Endothelial cell of umbilical vein (primary cell): ENCODE measurements at regions not wholly inside any gene's neighbourhood (a gene's known extent, or its start where the extent isn't known, plus 50 kb on each side); places are given as distances from the start of the nearest gene placed in this dataset.

Source experiments
- BruUV-seq: library from RNA; stranded (reverse); fragments of 400-500 nt; replicated peaks from 2 replicates; lab custom pipeline; 2021; lab: Mats Ljungman, UMichigan
- CTCF ChIA-PET: fragments of 300-600, 350-600 bp; sonication (Branson Sonifier 250); formaldehyde crosslinking; loops from one replicate; lab custom pipeline; 2021; ENCODE audit warnings: antibody characterized with exemption, inconsistent platforms; lab: Charles Lee
- POLR2A ChIA-PET: fragments of 300-600, 350-600 bp; sonication (Branson Sonifier 250); formaldehyde crosslinking; loops from one replicate; lab custom pipeline; 2021; ENCODE audit warnings: antibody characterized with exemption, inconsistent platforms; lab: Charles Lee
- DNase-seq: peaks from one replicate; pipeline ENCODE4 v3.0.0-alpha.2; 2011; ENCODE audit warnings: low read depth, low spot score
- FAIRE-seq: peaks from 2 replicates; lab custom pipeline; 2011; peaks lifted over from hg19 to GRCh38; lab: Jason Lieb, UNC
- H2AFZ ChIP-seq: 2 replicates; pipeline ENCODE4 v1.6.0; 2012; ENCODE audit warnings: low read depth, low read length, control low read depth, inconsistent platforms
- H3K27ac ChIP-seq: 2 replicates; pipeline ENCODE4 v1.5.1; 2011; ENCODE audit warnings: low read depth, mild to moderate bottlenecking, control low read depth, low read length, moderate library complexity; ENCODE audit not compliant: insufficient read depth
- H3K27me3 ChIP-seq, 2 experiments: 2 replicates each; pipeline versions ENCODE4 v1.6.0 to v1.6.1; 2011; ENCODE audit warnings: low read length in 2 of 2, mixed read lengths in 1 of 2; ENCODE audit not compliant: control insufficient read depth in 2 of 2, insufficient read depth in 2 of 2
- H3K36me3 ChIP-seq, 2 experiments: 2 replicates in 1 of 2; 3 replicates in 1 of 2; pipeline ENCODE4 v1.5.1; 2011; ENCODE audit warnings: low read length in 2 of 2, mild to moderate bottlenecking in 1 of 2, moderate library complexity in 1 of 2; ENCODE audit not compliant: control insufficient read depth in 2 of 2, insufficient read depth in 2 of 2; ENCODE audit errors: extremely low read depth in 1 of 2
- H3K4me1 ChIP-seq: 3 replicates; pipeline ENCODE4 v1.5.1; 2011; ENCODE audit warnings: mild to moderate bottlenecking, low read length; ENCODE audit not compliant: control insufficient read depth, insufficient read depth; ENCODE audit errors: extremely low read depth
- H3K4me2 ChIP-seq: 2 replicates; pipeline ENCODE4 v1.6.1; 2011; ENCODE audit warnings: low read length, control low read depth, mixed read lengths; ENCODE audit not compliant: insufficient read depth
- H3K4me3 ChIP-seq, 3 experiments: fragments of 200-600 bp in 1 of 3; sonication (generic), shearing (Covaris generic) in 1 of 3; replicated peaks in 1 of 3; 2 replicates each; pipeline ENCODE4 v1.5.1; 2011 to 2016; ENCODE audit warnings: control low read depth in 3 of 3, low read length in 3 of 3, mild to moderate bottlenecking in 2 of 3, inconsistent platforms in 1 of 3, low read depth in 1 of 3, moderate library complexity in 1 of 3; ENCODE audit not compliant: insufficient read depth in 1 of 3
- H3K79me2 ChIP-seq: 2 replicates; pipeline ENCODE4 v1.6.0; 2012; ENCODE audit warnings: low read length, inconsistent platforms; ENCODE audit not compliant: control insufficient read depth, insufficient read depth
- H3K9ac ChIP-seq: replicated peaks from 2 replicates; pipeline ENCODE3; 2011; ENCODE audit warnings: low read length, control low read depth; ENCODE audit not compliant: insufficient read depth; ENCODE audit errors: extremely low read depth
- H3K9me1 ChIP-seq: replicated peaks from 3 replicates; pipeline ENCODE4 v1.6.0; 2011; ENCODE audit warnings: mild to moderate bottlenecking, low read length; ENCODE audit not compliant: control insufficient read depth, insufficient read depth; ENCODE audit errors: extremely low read depth
- H3K9me3 ChIP-seq: replicated peaks from 2 replicates; pipeline ENCODE4 v1.5.1; 2012; ENCODE audit warnings: low read length, inconsistent platforms; ENCODE audit not compliant: control insufficient read depth, insufficient read depth
- H4K20me1 ChIP-seq: replicated peaks from 2 replicates; pipeline ENCODE3; 2011; ENCODE audit warnings: mild to moderate bottlenecking, low read length; ENCODE audit not compliant: control insufficient read depth, insufficient read depth; ENCODE audit errors: extremely low read depth
- EZH2 ChIP-seq: IDR thresholded peaks from 2 replicates; pipeline ENCODE4 v1.6.1; 2012; ENCODE audit warnings: borderline replicate concordance, low read depth, mild to moderate bottlenecking, moderate library complexity, low read length, inconsistent platforms; ENCODE audit not compliant: severe bottlenecking
- FOS ChIP-seq: IDR thresholded peaks from 2 replicates; pipeline ENCODE4 v1.6.1; 2011; ENCODE audit warnings: mild to moderate bottlenecking, low read length, moderate library complexity, borderline replicate concordance; ENCODE audit not compliant: insufficient read depth
- GATA2 ChIP-seq: IDR thresholded peaks from 2 replicates; pipeline ENCODE4 v1.7.0; 2011; ENCODE audit warnings: low read depth, mild to moderate bottlenecking, moderate library complexity, mixed read lengths, low read length; ENCODE audit not compliant: insufficient read length, insufficient read depth
- JUN ChIP-seq: IDR thresholded peaks from 2 replicates; pipeline ENCODE4 v1.6.1; 2011; ENCODE audit warnings: borderline replicate concordance, low read depth; ENCODE audit not compliant: insufficient read length, insufficient read depth
- MYC ChIP-seq: IDR thresholded peaks from one replicate; pipeline ENCODE4 v1.6.1; 2011; ENCODE audit warnings: mild to moderate bottlenecking, low read depth, low read length
- POLR2A ChIP-seq: IDR thresholded peaks from 2 replicates; pipeline ENCODE4 v1.6.1; 2012; ENCODE audit warnings: low read depth, mild to moderate bottlenecking, control low read depth, low read length
- POLR2AphosphoS5 ChIP-seq: IDR thresholded peaks from 2 replicates; pipeline ENCODE4 v1.6.1; 2012; ENCODE audit warnings: low read depth, mild to moderate bottlenecking, control low read depth, low read length, moderate library complexity; ENCODE audit not compliant: insufficient read depth
- dilution Hi-C: fragments of 300-500 bp; cut with MboI; formaldehyde crosslinking; loops from one replicate; pipeline ENCODE4 v1.15.0; 2019; ENCODE audit warnings: low sequenced_read_pairs; ENCODE audit not compliant: extremely low pct_ligation_motif_present
- intact Hi-C: fragments of 100-400 bp; cut with micrococcal nuclease; formaldehyde crosslinking; loops from one replicate; pipeline ENCODE4 v1.10.0; 2022
- TF ChIP-seq, protein P1 (sequence below): IDR thresholded peaks from 2 replicates; pipeline ENCODE4 v1.6.1; 2011; ENCODE audit not compliant: insufficient read depth, insufficient read length
- TF ChIP-seq, protein P2 (sequence below), 2 donors: IDR thresholded peaks; 1 replicate in 1 of 2; 2 replicates in 1 of 2; pipeline ENCODE4 v1.5.1; 2011; ENCODE audit warnings: low read length in 2 of 2, mild to moderate bottlenecking in 2 of 2, moderate library complexity in 2 of 2, control low read depth in 1 of 2, inconsistent platforms in 1 of 2, low read depth in 1 of 2; ENCODE audit not compliant: insufficient read depth in 1 of 2; ENCODE audit errors: extremely low read depth in 1 of 2

DNA sequence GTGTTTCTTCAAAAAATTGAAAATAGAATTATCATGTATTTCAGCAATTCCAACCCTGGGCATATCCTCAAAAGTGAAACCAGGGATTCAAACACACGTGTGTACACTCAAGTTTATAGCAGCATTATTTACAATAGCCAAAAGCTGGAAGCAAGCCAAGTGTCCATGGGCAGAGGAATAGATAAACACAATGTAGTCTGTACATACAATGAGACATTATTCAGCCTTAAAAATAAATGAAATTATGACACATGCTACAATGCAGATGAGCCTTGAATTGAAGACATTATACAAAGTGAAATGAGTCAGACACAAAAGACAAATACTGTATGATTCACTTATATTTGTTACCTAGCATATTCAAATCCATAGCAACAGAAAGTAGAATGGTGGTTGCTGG lies 853.4 kb downstream of the STIM2 start:
- dilution Hi-C loops = no loop called here
- BruUV-seq = no TSS peak
- FAIRE-seq = no peak

More for the DNA sequence above, 853.4 kb downstream of the STIM2 start:
- Histone ChIP-seq H3K27me3 (no peaks in the 10 kb centered on the region), H2AFZ (no peak overlapping the region), H3K4me3 (no peak overlapping the region), H3K27ac (no peak overlapping the region), H3K4me2 (no peak overlapping the region), H3K9me3 (peaks cover 2% of the 10 kb centered on the region), H4K20me1 (no peaks in the 10 kb centered on the region), H3K79me2 (no peaks in the 10 kb centered on the region), H3K9ac (no peak overlapping the region), H3K4me1 (no peaks in the 10 kb centered on the region), H3K9me1 (no peaks in the 10 kb centered on the region), H3K36me3 (no peaks in the 10 kb centered on the region)
- ChIA-PET POLR2A (no interaction called here), CTCF (no interaction called here)
- intact Hi-C loops = no loop called here
- TF ChIP-seq FOS (no peak), POLR2AphosphoS5 (no peak), GATA2 (no peak), EZH2 (no peak), POLR2A (no peak), MYC (no peak), JUN (no peak)
- TF ChIP-seq, protein P1, sequence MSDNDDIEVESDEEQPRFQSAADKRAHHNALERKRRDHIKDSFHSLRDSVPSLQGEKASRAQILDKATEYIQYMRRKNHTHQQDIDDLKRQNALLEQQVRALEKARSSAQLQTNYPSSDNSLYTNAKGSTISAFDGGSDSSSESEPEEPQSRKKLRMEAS = no peak
- TF ChIP-seq, protein P2, sequence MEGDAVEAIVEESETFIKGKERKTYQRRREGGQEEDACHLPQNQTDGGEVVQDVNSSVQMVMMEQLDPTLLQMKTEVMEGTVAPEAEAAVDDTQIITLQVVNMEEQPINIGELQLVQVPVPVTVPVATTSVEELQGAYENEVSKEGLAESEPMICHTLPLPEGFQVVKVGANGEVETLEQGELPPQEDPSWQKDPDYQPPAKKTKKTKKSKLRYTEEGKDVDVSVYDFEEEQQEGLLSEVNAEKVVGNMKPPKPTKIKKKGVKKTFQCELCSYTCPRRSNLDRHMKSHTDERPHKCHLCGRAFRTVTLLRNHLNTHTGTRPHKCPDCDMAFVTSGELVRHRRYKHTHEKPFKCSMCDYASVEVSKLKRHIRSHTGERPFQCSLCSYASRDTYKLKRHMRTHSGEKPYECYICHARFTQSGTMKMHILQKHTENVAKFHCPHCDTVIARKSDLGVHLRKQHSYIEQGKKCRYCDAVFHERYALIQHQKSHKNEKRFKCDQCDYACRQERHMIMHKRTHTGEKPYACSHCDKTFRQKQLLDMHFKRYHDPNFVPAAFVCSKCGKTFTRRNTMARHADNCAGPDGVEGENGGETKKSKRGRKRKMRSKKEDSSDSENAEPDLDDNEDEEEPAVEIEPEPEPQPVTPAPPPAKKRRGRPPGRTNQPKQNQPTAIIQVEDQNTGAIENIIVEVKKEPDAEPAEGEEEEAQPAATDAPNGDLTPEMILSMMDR (IDR thresholded peaks at IDR 0.05; ENCODE audit: extremely low read depth in 1 of 2, insufficient read depth in 1 of 2, low read depth in 1 of 2, low read length in 2 of 2) = no peak
- DNase-seq = no peak
